Right lobe of liver (tissue), 4 donors: ENCODE measurements at regions not wholly inside any gene's neighbourhood (a gene's known extent, or its start where the extent isn't known, plus 50 kb on each side); places are given as distances from the start of the nearest gene placed in this dataset.

Experiments
- CTCF ChIP-seq, 4 donors: fragments of 200-600 bp in 3 of 4; fragments of 450-650 bp in 1 of 4; IDR thresholded peaks; one replicate each; pipeline versions ENCODE4 v1.5.1 to v1.8.0; 2016 to 2022; ENCODE audit warnings: antibody characterized with exemption in 4 of 4, mild to moderate bottlenecking in 2 of 4
- POLR2A ChIP-seq: fragments of 450-650 bp; IDR thresholded peaks from one replicate; pipeline ENCODE4 v1.6.1; 2017; ENCODE audit warnings: antibody characterized with exemption, mild to moderate bottlenecking
- donor health status: DM: no; HTN: no; CAD: no.
- donor health status: DM: no; HTN: no; CAD: no.
- donor health status: DM: no; HTN: yes; CAD: no.

- TF ChIP-seq CTCF (IDR thresholded peaks at IDR 0.05) (no peak), POLR2A (no peak)
Observed at GRCh38 chr3:80007522-80007921, 239.7 kb upstream of the ROBO1 start.
